DND-41 (cell line): ENCODE measurements at regions not wholly inside any gene's neighbourhood (a gene's known extent, or its start where the extent isn't known, plus 50 kb on each side); places are given as distances from the start of the nearest gene placed in this dataset.

Experiments used
- ATAC-seq: fragments of 200-7000 bp; cut with Tn5 transposase; 3 replicates; pipeline ENCODE4 v1.9.1; 2021; ENCODE audit warnings: low read depth; ENCODE audit not compliant: insufficient read depth
- DNase-seq: peaks from one replicate; pipeline ENCODE4 v3.0.0-alpha.2; 2020
- H2AFZ ChIP-seq: 2 replicates; pipeline ENCODE4 v1.6.0; 2012; ENCODE audit warnings: low read depth, low read length
- H3K27ac ChIP-seq: 2 replicates; pipeline ENCODE4 v1.5.1; 2012; ENCODE audit warnings: low read length, inconsistent platforms
- H3K27me3 ChIP-seq: fragments of 200-600 bp; sonication (generic); 2 replicates; pipeline ENCODE4 v1.6.0; 2012; ENCODE audit warnings: low read length, mild to moderate bottlenecking, inconsistent platforms; ENCODE audit not compliant: insufficient read depth, poor library complexity
- H3K36me3 ChIP-seq: 2 replicates; pipeline ENCODE4 v1.5.1; 2012; ENCODE audit warnings: low read length, inconsistent platforms; ENCODE audit not compliant: insufficient read depth
- H3K4me1 ChIP-seq: 2 replicates; pipeline ENCODE4 v1.5.1; 2012; ENCODE audit warnings: mild to moderate bottlenecking, low read length; ENCODE audit not compliant: insufficient read depth
- H3K4me2 ChIP-seq: 2 replicates; pipeline ENCODE4 v1.6.0; 2012; ENCODE audit warnings: mild to moderate bottlenecking, moderate library complexity, low read length, inconsistent platforms; ENCODE audit not compliant: insufficient read depth
- H3K4me3 ChIP-seq, 2 experiments: fragments of 200-600 bp in 1 of 2; shearing (Covaris generic) in 1 of 2; 2 replicates each; pipeline ENCODE4 v1.5.1; 2012 to 2016; ENCODE audit warnings: inconsistent platforms in 2 of 2, low read length in 2 of 2, mild to moderate bottlenecking in 2 of 2, low read depth in 1 of 2, moderate library complexity in 1 of 2
- H3K79me2 ChIP-seq: 2 replicates; pipeline ENCODE4 v1.6.0; 2012; ENCODE audit warnings: low read length, inconsistent platforms; ENCODE audit not compliant: insufficient read depth
- H3K9ac ChIP-seq: 2 replicates; pipeline ENCODE4 v1.6.0; 2012; ENCODE audit warnings: low read depth, mild to moderate bottlenecking, inconsistent platforms, low read length, moderate library complexity
- H3K9me3 ChIP-seq: 2 replicates; pipeline ENCODE4 v1.5.1; 2012; ENCODE audit warnings: low read length, moderate library complexity, mild to moderate bottlenecking, inconsistent platforms; ENCODE audit not compliant: insufficient read depth, severe bottlenecking
- H4K20me1 ChIP-seq: 2 replicates; pipeline ENCODE4 v1.6.0; 2012; ENCODE audit warnings: low read length; ENCODE audit not compliant: insufficient read depth
- CTCF ChIP-seq: IDR thresholded peaks from 2 replicates; pipeline ENCODE4 v1.5.1; 2012; ENCODE audit warnings: borderline replicate concordance, low read length, moderate library complexity, mild to moderate bottlenecking; ENCODE audit not compliant: poor library complexity, severe bottlenecking; ENCODE audit errors: extremely low read depth
- EZH2 ChIP-seq: IDR thresholded peaks from 3 replicates; pipeline ENCODE4 v1.6.1; 2012; ENCODE audit warnings: borderline replicate concordance, low read depth, mild to moderate bottlenecking, moderate library complexity, low read length, inconsistent platforms; ENCODE audit not compliant: severe bottlenecking

- Histone ChIP-seq H3K36me3 (no peaks in the 10 kb centered on the region), H2AFZ (no peak overlapping the region), H3K4me3 (no peak overlapping the region), H4K20me1 (no peaks in the 10 kb centered on the region; the same call in 1 of the 2 replicates), H3K9ac (no peak overlapping the region), H3K4me2 (no peak overlapping the region), H3K9me3 (no peaks in the 10 kb centered on the region), H3K79me2 (no peaks in the 10 kb centered on the region), H3K27ac (no peak overlapping the region), H3K27me3 (peaks cover 5% of the 10 kb centered on the region), H3K4me1 (no peaks in the 10 kb centered on the region)
- TF ChIP-seq EZH2 (no peak), CTCF (no peak)
- ATAC-seq (no peak), DNase-seq (no peak)
These were observed 105.0 kb upstream of the FOXF1 start for GRCh38 chr16:86405319-86405718.

- no peak overlapping the region for H3K9ac ChIP-seq
- H3K4me1 ChIP-seq, result no peaks in the 10 kb centered on the region
- peaks cover 5% of the 10 kb centered on the region for H3K27me3 ChIP-seq
- no peak overlapping the region for H3K4me2 ChIP-seq
- no peak for ATAC-seq
- no peaks in the 10 kb centered on the region for H3K79me2 ChIP-seq
- H3K4me3 ChIP-seq, result no peak overlapping the region
- H3K9me3 ChIP-seq, result no peaks in the 10 kb centered on the region
- TF ChIP-seq EZH2, result no peak
- TF ChIP-seq CTCF, result no peak
- H2AFZ ChIP-seq, result no peak overlapping the region
- DNase-seq, result no peak
- no peaks in the 10 kb centered on the region; the same call in 1 of the 2 replicates for H4K20me1 ChIP-seq
- H3K36me3 ChIP-seq, result no peaks in the 10 kb centered on the region
- no peak overlapping the region for H3K27ac ChIP-seq
These were observed 104.3 kb upstream of the FOXF1 start for GRCh38 chr16:86406056-86406455.

GRCh38 chr16:86408685-86409084, 101.6 kb upstream of the FOXF1 start:
- H3K4me2 ChIP-seq, result no peak overlapping the region
- no peak overlapping the region for H3K27ac ChIP-seq
- no peaks in the 10 kb centered on the region for H3K79me2 ChIP-seq
- no peak overlapping the region for H3K9ac ChIP-seq
- no peaks in the 10 kb centered on the region for H3K4me1 ChIP-seq
- no peaks in the 10 kb centered on the region for H3K9me3 ChIP-seq
- no peak overlapping the region for H3K4me3 ChIP-seq
- no peak for ATAC-seq
- no peak for DNase-seq
- no peak for TF ChIP-seq EZH2
- TF ChIP-seq CTCF, result no peak
- peaks cover 5% of the 10 kb centered on the region for H3K27me3 ChIP-seq
- no peak overlapping the region for H2AFZ ChIP-seq
- no peaks in the 10 kb centered on the region for H3K36me3 ChIP-seq
- no peaks in the 10 kb centered on the region; the same call in 1 of the 2 replicates for H4K20me1 ChIP-seq

- no peak for DNase-seq
- no peaks in the 10 kb centered on the region for H3K9me3 ChIP-seq
- H3K27ac ChIP-seq, result no peak overlapping the region
- ATAC-seq, result no peak
- H3K27me3 ChIP-seq, result peaks cover 5% of the 10 kb centered on the region
- no peaks in the 10 kb centered on the region for H3K4me1 ChIP-seq
- H4K20me1 ChIP-seq, result no peaks in the 10 kb centered on the region; the same call in 1 of the 2 replicates
- no peak overlapping the region for H3K4me3 ChIP-seq
- TF ChIP-seq CTCF (no peak), EZH2 (no peak)
- no peak overlapping the region for H3K4me2 ChIP-seq
- H2AFZ ChIP-seq, result no peak overlapping the region
- no peaks in the 10 kb centered on the region for H3K36me3 ChIP-seq
- no peak overlapping the region for H3K9ac ChIP-seq
- H3K79me2 ChIP-seq, result no peaks in the 10 kb centered on the region
These were observed 100.2 kb upstream of the FOXF1 start for GRCh38 chr16:86410081-86410480.
